Stimulated activated CD4-positive, alpha-beta T cell treated with anti-CD3 and anti-CD28 coated beads, TNF-alpha, amount 100 ng/mL, for 1 hour (primary cell): ENCODE measurements at regions not wholly inside any gene's neighbourhood (a gene's known extent, or its start where the extent isn't known, plus 50 kb on each side); places are given as distances from the start of the nearest gene placed in this dataset.
"Not testable (repeated sequence)": the region's sequence is repeated elsewhere in the genome, so short reads cannot be mapped to it uniquely, and the experiment has no call there.

Experiments used
- DNase-seq, 3 donors: peaks; one replicate each; pipeline ENCODE4 v3.0.0-alpha.2; 2020; ENCODE audit warnings: low read depth in 3 of 3, low spot score in 1 of 3

DNA sequence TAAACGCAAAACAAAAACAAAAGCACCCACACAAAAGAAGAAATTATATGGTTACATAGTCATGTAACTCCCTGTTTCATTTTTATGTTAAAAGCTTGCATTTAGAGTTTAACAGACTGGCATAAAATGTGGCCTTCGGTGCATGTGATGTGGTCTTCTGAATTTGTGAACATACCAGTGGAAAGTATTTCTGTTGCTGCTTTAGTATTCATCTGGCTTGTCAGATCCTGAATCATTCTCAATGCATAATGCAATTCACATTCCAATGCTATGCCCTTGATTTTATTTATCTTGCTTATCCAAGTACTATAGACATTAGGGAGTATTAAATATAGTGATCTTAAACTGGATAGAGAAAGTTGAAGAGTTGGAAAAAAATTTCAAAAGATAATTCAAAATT, 740.2 kb upstream of the ZNF608 start:
- no peak for DNase-seq

- no peak for DNase-seq
Measured at GRCh38 chr5:125487231-125487630, 740.8 kb upstream of the ZNF608 start.

GRCh38 chr5:125487652-125488051, 741.2 kb upstream of the ZNF608 start:
- not testable (repeated sequence) for DNase-seq

DNA sequence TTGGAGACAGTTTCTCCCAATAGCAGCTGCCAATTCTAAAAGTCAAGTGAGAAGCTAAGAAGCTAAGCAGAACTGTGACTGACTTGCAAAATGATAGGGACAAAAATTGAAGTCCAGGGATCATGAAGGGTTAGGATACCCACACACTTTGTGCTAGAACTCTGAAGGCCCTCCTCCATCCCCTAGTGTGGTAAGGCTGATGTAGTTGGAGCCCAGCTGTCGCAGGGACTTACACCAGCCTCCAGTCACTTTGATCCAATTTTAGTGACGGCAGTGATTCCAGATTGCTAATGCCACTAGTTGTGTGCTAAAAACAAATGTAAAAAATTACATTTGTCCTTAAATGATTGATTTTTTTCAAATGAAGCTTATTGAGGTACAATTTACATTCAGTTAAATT, 742.7 kb upstream of the ZNF608 start:
- no peak for DNase-seq

GRCh38 chr5:125491986-125492492, 745.6 kb upstream of the ZNF608 start:
- no peak for DNase-seq

GRCh38 chr5:125492977-125493376, 746.5 kb upstream of the ZNF608 start:
- no peak for DNase-seq

GRCh38 chr5:125496393-125496792, 750.0 kb upstream of the ZNF608 start:
- no peak for DNase-seq

DNA sequence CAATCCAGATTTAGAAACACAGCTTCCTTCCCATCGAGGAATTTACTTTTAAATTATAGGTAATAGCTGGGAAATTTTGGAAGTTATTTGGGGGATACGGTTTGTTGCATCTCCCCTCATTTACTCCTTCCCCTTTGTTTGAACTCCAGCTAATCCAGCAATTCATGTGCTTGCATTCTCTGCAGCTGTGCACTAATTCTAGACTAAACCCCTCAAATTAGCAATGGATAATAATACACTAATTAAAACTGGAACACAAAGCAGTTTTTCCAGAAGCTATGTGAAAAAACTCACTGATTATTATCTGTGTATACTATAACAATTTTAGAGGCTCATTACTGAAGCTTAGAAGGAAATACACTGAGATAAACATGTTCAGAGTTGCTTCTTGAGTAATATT, 751.2 kb upstream of the ZNF608 start:
- DNase-seq: no peak

- no peak for DNase-seq
Measured at GRCh38 chr5:125499636-125500332, 753.3 kb upstream of the ZNF608 start.

DNA sequence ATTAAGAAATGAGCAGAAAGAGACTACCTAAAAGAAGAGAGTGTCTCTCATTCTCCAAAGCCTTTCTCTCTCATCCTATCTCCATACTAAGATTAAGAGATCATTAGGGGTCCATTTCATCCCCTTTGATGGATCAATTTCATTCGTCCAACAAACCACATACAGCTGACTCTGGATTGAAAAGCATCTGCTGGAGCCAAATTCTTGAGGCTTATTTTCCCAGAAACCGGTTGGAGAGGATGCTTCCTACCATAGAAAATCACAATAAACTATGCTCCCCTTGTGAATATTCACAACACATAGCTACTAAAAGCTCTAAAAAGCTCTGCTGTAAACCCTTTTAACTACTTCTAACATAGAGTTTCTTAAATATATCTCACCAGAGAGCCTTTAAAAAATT, 755.0 kb upstream of the ZNF608 start:
- DNase-seq: no peak

- no peak for DNase-seq
Measured at GRCh38 chr5:125503946-125504345, 757.5 kb upstream of the ZNF608 start.

GRCh38 chr5:125505115-125505514, 758.7 kb upstream of the ZNF608 start:
- DNase-seq: no peak

DNA sequence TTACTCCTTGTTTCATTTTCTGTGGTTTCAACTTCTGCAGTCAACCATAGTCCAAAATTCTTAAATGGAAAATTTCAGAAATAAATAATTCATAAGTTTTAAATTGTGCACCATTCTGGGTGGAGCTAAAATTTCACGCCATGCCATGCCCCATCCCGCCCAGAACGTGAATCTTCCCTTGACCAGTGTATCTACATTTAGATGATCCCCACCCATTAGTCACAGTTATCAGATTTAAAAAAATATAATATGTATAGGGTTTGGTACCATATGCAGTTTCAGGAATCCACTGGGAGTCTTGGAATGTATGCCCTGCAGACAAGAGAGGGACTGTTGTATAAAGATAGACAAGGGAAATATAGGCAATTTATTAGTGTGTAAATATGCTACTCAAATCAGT, 759.7 kb upstream of the ZNF608 start:
- no peak for DNase-seq

GRCh38 chr5:125508225-125508624, 761.8 kb upstream of the ZNF608 start:
- DNase-seq: no peak

GRCh38 chr5:125510651-125511050, 764.2 kb upstream of the ZNF608 start:
- DNase-seq: no peak

GRCh38 chr5:125517973-125518550, 771.6 kb upstream of the ZNF608 start:
- no peak for DNase-seq

DNA sequence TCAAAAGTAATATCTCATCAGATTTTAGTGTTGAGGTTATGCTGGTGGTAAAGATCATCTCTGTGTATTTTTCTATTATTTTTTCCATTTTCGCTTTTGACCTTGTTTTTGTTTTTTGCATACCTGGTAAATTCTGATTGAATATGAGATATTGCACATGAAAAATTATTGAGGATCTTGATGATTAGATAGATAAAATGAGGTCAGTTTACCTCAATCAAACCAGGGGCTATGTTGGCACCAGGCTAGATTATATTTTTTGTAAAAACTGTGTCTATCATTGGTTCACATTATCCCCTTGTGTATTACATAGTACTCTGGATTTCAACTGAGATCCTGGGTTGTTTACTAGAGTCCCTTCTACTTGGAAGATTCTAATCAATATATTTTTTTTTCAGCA, 774.9 kb upstream of the ZNF608 start:
- DNase-seq: no peak

GRCh38 chr5:125525356-125525755, 778.9 kb upstream of the ZNF608 start:
- DNase-seq: no peak

GRCh38 chr5:125526966-125527365, 780.5 kb upstream of the ZNF608 start:
- no peak for DNase-seq

- no peak for DNase-seq
Measured at GRCh38 chr5:125528881-125529280, 782.4 kb upstream of the ZNF608 start.

GRCh38 chr5:125530833-125531615, 784.6 kb upstream of the ZNF608 start:
- no peak for DNase-seq

GRCh38 chr5:125536095-125536494, 789.7 kb upstream of the ZNF608 start:
- DNase-seq: no peak
